Fibroblast of lung (primary cell): ENCODE measurements at regions not wholly inside any gene's neighbourhood (a gene's known extent, or its start where the extent isn't known, plus 50 kb on each side); places are given as distances from the start of the nearest gene placed in this dataset.

Experiments used
- DNase-seq, 2 donors: peaks; one replicate each; pipeline versions ENCODE4 v3.0.0 to v3.0.0-alpha.2; 2010; ENCODE audit warnings: low read depth in 2 of 2
- H2AFZ ChIP-seq: 2 replicates; pipeline ENCODE4 v1.5.1; 2012; ENCODE audit warnings: low read length, control low read depth, inconsistent platforms
- H3K27ac ChIP-seq: 2 replicates; pipeline ENCODE4 v1.5.1; 2011; ENCODE audit warnings: low read length, control low read depth; ENCODE audit not compliant: insufficient read depth
- H3K27me3 ChIP-seq: 2 replicates; pipeline ENCODE4 v1.5.1; 2011; ENCODE audit warnings: mild to moderate bottlenecking, low read length; ENCODE audit not compliant: control insufficient read depth, insufficient read depth
- H3K36me3 ChIP-seq: 2 replicates; pipeline ENCODE4 v1.5.1; 2011; ENCODE audit warnings: low read length; ENCODE audit not compliant: control insufficient read depth, insufficient read depth
- H3K4me1 ChIP-seq: 2 replicates; pipeline ENCODE4 v1.5.1; 2011; ENCODE audit warnings: low read length; ENCODE audit not compliant: control insufficient read depth, insufficient read depth; ENCODE audit errors: extremely low read depth
- H3K4me2 ChIP-seq: 2 replicates; pipeline ENCODE4 v1.5.1; 2011; ENCODE audit warnings: low read length, control low read depth; ENCODE audit not compliant: insufficient read depth; ENCODE audit errors: extremely low read depth
- H3K4me3 ChIP-seq, 4 experiments: fragments of 200-600 bp in 1 of 4; sonication (generic) in 1 of 4; replicated peaks in 1 of 4; 2 replicates each; pipeline ENCODE4 v1.5.1; 2011 to 2016; ENCODE audit warnings: low read length in 4 of 4, low read depth in 3 of 4, mild to moderate bottlenecking in 3 of 4, control low read depth in 2 of 4, inconsistent platforms in 1 of 4, mixed read lengths in 1 of 4; ENCODE audit not compliant: insufficient read depth in 1 of 4; ENCODE audit errors: control extremely low read depth in 1 of 4
- H3K79me2 ChIP-seq: 2 replicates; pipeline ENCODE4 v1.5.1; 2012; ENCODE audit warnings: mild to moderate bottlenecking, low read length, inconsistent platforms; ENCODE audit not compliant: control insufficient read depth, insufficient read depth
- H3K9ac ChIP-seq: 2 replicates; pipeline ENCODE4 v1.5.1; 2011; ENCODE audit warnings: mild to moderate bottlenecking, low read length, control low read depth; ENCODE audit not compliant: insufficient read depth
- H3K9me3 ChIP-seq: 2 replicates; pipeline ENCODE4 v1.5.1; 2012; ENCODE audit warnings: low read depth, low read length; ENCODE audit not compliant: control insufficient read depth, insufficient read depth
- H4K20me1 ChIP-seq: 2 replicates; pipeline ENCODE4 v1.5.1; 2011; ENCODE audit warnings: low read length; ENCODE audit not compliant: control insufficient read depth, insufficient read depth; ENCODE audit errors: extremely low read depth
- EZH2 ChIP-seq: IDR thresholded peaks from 2 replicates; pipeline ENCODE4 v1.5.1; 2012; ENCODE audit warnings: low read length, control low read depth, mild to moderate bottlenecking; ENCODE audit errors: missing control alignments
- TF ChIP-seq, protein P1 (sequence below), 2 donors: IDR thresholded peaks in 1 of 2; conservative IDR thresholded peaks in 1 of 2; 1 replicate in 1 of 2; 2 replicates in 1 of 2; pipeline ENCODE4 v1.5.1; 2011 to 2012; ENCODE audit warnings: low read length in 2 of 2, control low read depth in 1 of 2, inconsistent platforms in 1 of 2, low read depth in 1 of 2, mild to moderate bottlenecking in 1 of 2

DNA sequence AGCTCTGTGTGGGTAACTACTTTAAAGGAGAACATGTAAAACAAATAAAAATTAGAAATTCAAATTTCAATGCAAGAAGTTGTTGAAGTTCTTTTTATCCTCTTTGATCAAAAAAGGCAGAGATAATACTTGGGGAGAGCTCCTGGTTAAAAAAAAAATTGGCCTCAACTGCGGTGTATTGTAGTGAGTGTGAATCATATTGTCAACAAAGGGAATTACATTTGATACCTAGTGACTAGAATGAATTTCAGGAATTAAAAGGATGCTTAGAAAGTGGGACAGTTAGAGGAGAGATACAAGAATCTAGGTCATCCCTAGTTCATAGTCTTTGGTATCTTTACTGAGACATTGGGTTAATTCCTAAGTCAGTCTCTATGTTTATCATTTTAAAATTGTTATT lies 473.0 kb downstream of the CCDC85A start:
- no peaks in the 10 kb centered on the region for H3K27me3 ChIP-seq
- no peak overlapping the region for H3K4me2 ChIP-seq
- H3K4me3 ChIP-seq, result no peak overlapping the region
- TF ChIP-seq, protein P1, sequence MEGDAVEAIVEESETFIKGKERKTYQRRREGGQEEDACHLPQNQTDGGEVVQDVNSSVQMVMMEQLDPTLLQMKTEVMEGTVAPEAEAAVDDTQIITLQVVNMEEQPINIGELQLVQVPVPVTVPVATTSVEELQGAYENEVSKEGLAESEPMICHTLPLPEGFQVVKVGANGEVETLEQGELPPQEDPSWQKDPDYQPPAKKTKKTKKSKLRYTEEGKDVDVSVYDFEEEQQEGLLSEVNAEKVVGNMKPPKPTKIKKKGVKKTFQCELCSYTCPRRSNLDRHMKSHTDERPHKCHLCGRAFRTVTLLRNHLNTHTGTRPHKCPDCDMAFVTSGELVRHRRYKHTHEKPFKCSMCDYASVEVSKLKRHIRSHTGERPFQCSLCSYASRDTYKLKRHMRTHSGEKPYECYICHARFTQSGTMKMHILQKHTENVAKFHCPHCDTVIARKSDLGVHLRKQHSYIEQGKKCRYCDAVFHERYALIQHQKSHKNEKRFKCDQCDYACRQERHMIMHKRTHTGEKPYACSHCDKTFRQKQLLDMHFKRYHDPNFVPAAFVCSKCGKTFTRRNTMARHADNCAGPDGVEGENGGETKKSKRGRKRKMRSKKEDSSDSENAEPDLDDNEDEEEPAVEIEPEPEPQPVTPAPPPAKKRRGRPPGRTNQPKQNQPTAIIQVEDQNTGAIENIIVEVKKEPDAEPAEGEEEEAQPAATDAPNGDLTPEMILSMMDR (conservative IDR thresholded peaks at IDR 0.05 in 1 of 2, IDR thresholded peaks at IDR 0.05 in 1 of 2; ENCODE audit: low read depth in 1 of 2, low read length in 2 of 2), result no peak
- no peak for TF ChIP-seq EZH2
- no peaks in the 10 kb centered on the region for H3K36me3 ChIP-seq
- no peak overlapping the region for H3K27ac ChIP-seq
- H3K79me2 ChIP-seq, result no peaks in the 10 kb centered on the region
- DNase-seq, result peak in 1 of 2 donors; percentile 13
- H4K20me1 ChIP-seq, result no peaks in the 10 kb centered on the region
- H3K9ac ChIP-seq, result no peak overlapping the region
- no peaks in the 10 kb centered on the region for H3K4me1 ChIP-seq
- H3K9me3 ChIP-seq, result no peaks in the 10 kb centered on the region
- no peak overlapping the region for H2AFZ ChIP-seq

DNA sequence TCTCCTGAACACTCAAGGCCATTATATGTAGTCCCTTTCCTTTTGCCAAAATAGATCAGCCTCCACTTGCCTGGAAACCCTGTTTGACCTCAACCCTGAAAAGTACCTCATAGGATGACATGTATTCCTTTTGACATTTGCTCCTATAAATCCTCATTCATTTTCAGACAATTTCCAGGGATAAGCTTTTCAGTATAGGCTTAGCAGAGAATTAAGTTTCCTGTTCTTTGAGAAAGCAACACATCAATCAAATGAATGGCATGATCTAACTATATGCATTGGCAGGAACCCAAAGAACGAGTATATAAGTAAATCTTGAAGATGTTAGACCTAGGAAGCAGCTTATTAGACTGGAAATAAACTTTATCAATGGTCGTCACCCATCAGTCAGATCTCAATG lies 483.0 kb downstream of the CCDC85A start:
- H3K27ac ChIP-seq, result no peak overlapping the region
- no peaks in the 10 kb centered on the region for H3K79me2 ChIP-seq
- H3K9ac ChIP-seq, result no peak overlapping the region
- no peaks in the 10 kb centered on the region for H4K20me1 ChIP-seq
- no peak overlapping the region for H3K4me3 ChIP-seq
- no peak overlapping the region for H2AFZ ChIP-seq
- TF ChIP-seq EZH2, result no peak
- TF ChIP-seq, protein P1 (conservative IDR thresholded peaks at IDR 0.05 in 1 of 2, IDR thresholded peaks at IDR 0.05 in 1 of 2; ENCODE audit: low read depth in 1 of 2, low read length in 2 of 2), result no peak
- DNase-seq, result no peak
- H3K4me2 ChIP-seq, result no peak overlapping the region
- H3K9me3 ChIP-seq, result no peaks in the 10 kb centered on the region
- no peaks in the 10 kb centered on the region for H3K27me3 ChIP-seq
- H3K36me3 ChIP-seq, result no peaks in the 10 kb centered on the region
- H3K4me1 ChIP-seq, result no peaks in the 10 kb centered on the region

DNA sequence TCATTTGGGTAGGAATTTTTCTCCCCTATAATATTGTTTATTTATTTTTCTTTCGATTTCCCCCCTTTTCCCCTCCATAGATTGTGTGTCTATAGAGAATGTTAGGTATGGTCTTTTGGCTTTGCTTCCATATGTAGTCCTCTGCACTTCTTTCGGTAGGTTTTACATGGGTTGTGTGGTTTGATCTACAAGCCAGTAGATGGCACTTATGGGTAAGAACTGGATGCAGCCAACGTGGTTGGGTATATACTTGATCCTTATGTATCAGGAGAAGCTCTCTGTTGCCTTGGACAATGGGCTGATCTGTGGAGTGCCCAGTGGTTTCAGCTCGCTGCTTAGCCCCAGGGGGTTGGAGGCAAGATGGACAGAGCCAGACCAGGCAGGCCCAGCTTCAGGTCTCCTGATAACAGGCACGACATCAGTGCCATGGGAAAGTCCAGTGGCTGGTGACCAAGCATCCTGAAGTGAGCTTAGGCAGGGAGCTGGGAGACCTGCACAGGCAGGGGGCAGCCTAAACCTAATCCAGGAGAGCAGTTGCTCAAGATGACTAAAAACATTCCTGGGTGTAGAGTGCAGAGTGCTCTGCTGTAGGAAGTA lies 488.3 kb downstream of the CCDC85A start:
- H4K20me1 ChIP-seq, result no peaks in the 10 kb centered on the region
- no peaks in the 10 kb centered on the region for H3K36me3 ChIP-seq
- H3K4me1 ChIP-seq, result no peaks in the 10 kb centered on the region
- no peaks in the 10 kb centered on the region for H3K27me3 ChIP-seq
- H3K79me2 ChIP-seq, result no peaks in the 10 kb centered on the region
- no peak for TF ChIP-seq EZH2
- TF ChIP-seq, protein P1 (conservative IDR thresholded peaks at IDR 0.05 in 1 of 2, IDR thresholded peaks at IDR 0.05 in 1 of 2; ENCODE audit: low read depth in 1 of 2, low read length in 2 of 2), result no peak
- no peak overlapping the region for H3K4me3 ChIP-seq
- H3K27ac ChIP-seq, result no peak overlapping the region
- DNase-seq, result no peak
- no peaks in the 10 kb centered on the region for H3K9me3 ChIP-seq
- H2AFZ ChIP-seq, result no peak overlapping the region
- no peak overlapping the region for H3K4me2 ChIP-seq
- no peak overlapping the region for H3K9ac ChIP-seq
